ENCODE measurements at regions not wholly inside any gene's neighbourhood (a gene's known extent, or its start where the extent isn't known, plus 50 kb on each side); places are given as distances from the start of the nearest gene placed in this dataset.

- Histone ChIP-seq H3K27me3 (ENCODE audit: insufficient read depth, low read length) (no peaks in the 10 kb centered on the region), H3K9ac (ENCODE audit: low read length) (no peak overlapping the region), H4K20me1 (ENCODE audit: insufficient read depth, low read length) (no peaks in the 10 kb centered on the region), H3K27ac (ENCODE audit: low read depth, low read length, poor library complexity, severe bottlenecking) (no peak overlapping the region), H2AFZ (ENCODE audit: low read length) (no peak overlapping the region), H3F3A (ENCODE audit: insufficient read depth, low read length) (no peaks in the 10 kb centered on the region), H3K36me3 (ENCODE audit: insufficient read depth, low read length) (no peaks in the 10 kb centered on the region), H3K9me2 (ENCODE audit: low read depth, low read length) (no peaks in the 10 kb centered on the region), H3K4me3 (ENCODE audit: low read depth, low read length, poor library complexity, severe bottlenecking) (no peak overlapping the region), H3K4me1 (ENCODE audit: insufficient read depth, low read length, severe bottlenecking) (peaks cover 16% of the 10 kb centered on the region), H3K79me2 (ENCODE audit: insufficient read depth, low read length) (no peaks in the 10 kb centered on the region), H3K4me2 (ENCODE audit: low read length) (no peak overlapping the region), H3K9me3 (ENCODE audit: low read length) (no peaks in the 10 kb centered on the region)
- TF ChIP-seq, protein P1, sequence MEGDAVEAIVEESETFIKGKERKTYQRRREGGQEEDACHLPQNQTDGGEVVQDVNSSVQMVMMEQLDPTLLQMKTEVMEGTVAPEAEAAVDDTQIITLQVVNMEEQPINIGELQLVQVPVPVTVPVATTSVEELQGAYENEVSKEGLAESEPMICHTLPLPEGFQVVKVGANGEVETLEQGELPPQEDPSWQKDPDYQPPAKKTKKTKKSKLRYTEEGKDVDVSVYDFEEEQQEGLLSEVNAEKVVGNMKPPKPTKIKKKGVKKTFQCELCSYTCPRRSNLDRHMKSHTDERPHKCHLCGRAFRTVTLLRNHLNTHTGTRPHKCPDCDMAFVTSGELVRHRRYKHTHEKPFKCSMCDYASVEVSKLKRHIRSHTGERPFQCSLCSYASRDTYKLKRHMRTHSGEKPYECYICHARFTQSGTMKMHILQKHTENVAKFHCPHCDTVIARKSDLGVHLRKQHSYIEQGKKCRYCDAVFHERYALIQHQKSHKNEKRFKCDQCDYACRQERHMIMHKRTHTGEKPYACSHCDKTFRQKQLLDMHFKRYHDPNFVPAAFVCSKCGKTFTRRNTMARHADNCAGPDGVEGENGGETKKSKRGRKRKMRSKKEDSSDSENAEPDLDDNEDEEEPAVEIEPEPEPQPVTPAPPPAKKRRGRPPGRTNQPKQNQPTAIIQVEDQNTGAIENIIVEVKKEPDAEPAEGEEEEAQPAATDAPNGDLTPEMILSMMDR (IDR thresholded peaks at IDR 0.05; ENCODE audit: low read length) = no peak
- no peak for TF ChIP-seq EZH2 (IDR thresholded peaks at IDR 0.05; ENCODE audit: borderline replicate concordance, low read length)
Measured at GRCh38 chr5:110108520-110108919, 418.8 kb downstream of the MAN2A1 start.

- Histone ChIP-seq H3K4me2 (ENCODE audit: low read length) (no peak overlapping the region), H3F3A (ENCODE audit: insufficient read depth, low read length) (no peaks in the 10 kb centered on the region), H3K79me2 (ENCODE audit: insufficient read depth, low read length) (no peaks in the 10 kb centered on the region), H3K36me3 (ENCODE audit: insufficient read depth, low read length) (no peaks in the 10 kb centered on the region), H2AFZ (ENCODE audit: low read length) (no peak overlapping the region), H4K20me1 (ENCODE audit: insufficient read depth, low read length) (no peaks in the 10 kb centered on the region), H3K27ac (ENCODE audit: low read depth, low read length, poor library complexity, severe bottlenecking) (no peak overlapping the region), H3K4me3 (ENCODE audit: low read depth, low read length, poor library complexity, severe bottlenecking) (no peak overlapping the region), H3K9me2 (ENCODE audit: low read depth, low read length) (no peaks in the 10 kb centered on the region), H3K27me3 (ENCODE audit: insufficient read depth, low read length) (no peaks in the 10 kb centered on the region), H3K9me3 (ENCODE audit: low read length) (no peaks in the 10 kb centered on the region), H3K4me1 (ENCODE audit: insufficient read depth, low read length, severe bottlenecking) (peaks cover 6% of the 10 kb centered on the region), H3K9ac (ENCODE audit: low read length) (no peak overlapping the region)
- TF ChIP-seq EZH2 (IDR thresholded peaks at IDR 0.05; ENCODE audit: borderline replicate concordance, low read length) = no peak
- TF ChIP-seq, protein P1 (IDR thresholded peaks at IDR 0.05; ENCODE audit: low read length) = no peak
Measured at GRCh38 chr5:110109667-110110066, 419.9 kb downstream of the MAN2A1 start.

DNA sequence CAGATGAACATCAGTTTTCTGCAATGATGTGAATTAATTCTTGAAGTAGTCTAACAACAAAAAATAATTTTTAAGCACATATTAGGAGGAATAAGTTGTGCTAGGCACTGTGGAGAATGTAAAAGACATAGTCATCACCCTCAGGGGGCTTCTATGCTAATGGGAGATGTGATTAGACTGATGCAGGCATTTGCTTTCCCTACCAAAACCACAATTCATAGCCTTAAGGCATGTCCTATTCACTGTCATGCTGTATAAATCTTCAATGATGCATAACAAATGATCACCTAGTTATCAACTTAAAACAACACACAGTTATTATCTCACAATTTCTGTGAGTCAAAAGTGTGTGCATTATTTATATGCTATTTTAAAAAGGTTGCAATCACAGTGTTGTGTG, 422.6 kb downstream of the MAN2A1 start:
- Histone ChIP-seq H3K36me3 (ENCODE audit: insufficient read depth, low read length) (no peaks in the 10 kb centered on the region), H3K27ac (ENCODE audit: low read depth, low read length, poor library complexity, severe bottlenecking) (no peak overlapping the region)

More for the DNA sequence above, 422.6 kb downstream of the MAN2A1 start:
- Histone ChIP-seq H3K9ac (ENCODE audit: low read length) (no peak overlapping the region), H3K27me3 (ENCODE audit: insufficient read depth, low read length) (no peaks in the 10 kb centered on the region), H2AFZ (ENCODE audit: low read length) (no peak overlapping the region), H3K9me3 (ENCODE audit: low read length) (peaks cover 4% of the 10 kb centered on the region; the same call in 1 of the 2 replicates), H3K79me2 (ENCODE audit: insufficient read depth, low read length) (no peaks in the 10 kb centered on the region), H4K20me1 (ENCODE audit: insufficient read depth, low read length) (no peaks in the 10 kb centered on the region), H3F3A (ENCODE audit: insufficient read depth, low read length) (no peaks in the 10 kb centered on the region), H3K4me2 (ENCODE audit: low read length) (no peak overlapping the region), H3K4me3 (ENCODE audit: low read depth, low read length, poor library complexity, severe bottlenecking) (no peak overlapping the region), H3K9me2 (ENCODE audit: low read depth, low read length) (no peaks in the 10 kb centered on the region), H3K4me1 (ENCODE audit: insufficient read depth, low read length, severe bottlenecking) (no peaks in the 10 kb centered on the region)
- TF ChIP-seq, protein P1 (IDR thresholded peaks at IDR 0.05; ENCODE audit: low read length) = no peak
- no peak for TF ChIP-seq EZH2 (IDR thresholded peaks at IDR 0.05; ENCODE audit: borderline replicate concordance, low read length)

Measured in OCI-LY1 (cell line).